Mesothelial cell of epicardium (in vitro differentiated cells): ENCODE measurements at regions not wholly inside any gene's neighbourhood (a gene's known extent, or its start where the extent isn't known, plus 50 kb on each side); places are given as distances from the start of the nearest gene placed in this dataset.

Experiments used
- DNase-seq, 2 experiments: peaks; one replicate each; pipeline ENCODE4 v3.0.0; 2021; ENCODE audit warnings: low spot score in 2 of 2; ENCODE audit not compliant: unreplicated experiment in 2 of 2
- H3K27ac Mint-ChIP-seq: 2 replicates; pipeline ENCODE4 v1.8.0; 2021; ENCODE audit warnings: mixed read lengths
- H3K27me3 Mint-ChIP-seq: 2 replicates; pipeline ENCODE4 v1.8.0; 2021; ENCODE audit warnings: low read depth, mixed read lengths
- H3K36me3 Mint-ChIP-seq: 2 replicates; pipeline ENCODE4 v1.8.0; 2021; ENCODE audit warnings: mixed read lengths
- H3K4me1 Mint-ChIP-seq: 2 replicates; pipeline ENCODE4 v1.8.0; 2021; ENCODE audit warnings: mixed read lengths
- H3K4me3 Mint-ChIP-seq: 2 replicates; pipeline ENCODE4 v1.8.0; 2021; ENCODE audit warnings: mild to moderate bottlenecking, moderate library complexity, mixed read lengths
- H3K9me3 Mint-ChIP-seq: 2 replicates; pipeline ENCODE4 v1.8.0; 2021; ENCODE audit warnings: mixed read lengths
- CTCF ChIP-seq: fragments of 200-600 bp; sonication (generic); IDR thresholded peaks from one replicate; pipeline ENCODE4 v1.5.0; 2021; ENCODE audit warnings: antibody characterized with exemption; ENCODE audit not compliant: unreplicated experiment

GRCh38 chr20:43271980-43272379, 82.3 kb upstream of the PTPRT start:
- no peak overlapping the region for H3K4me3 Mint-ChIP-seq
- no peak overlapping the region for H3K27ac Mint-ChIP-seq
- DNase-seq, result no peak
- no peak for TF ChIP-seq CTCF
- no peaks in the 10 kb centered on the region for H3K4me1 Mint-ChIP-seq
- H3K9me3 Mint-ChIP-seq, result peaks cover 15% of the 10 kb centered on the region
- H3K36me3 Mint-ChIP-seq, result no peaks in the 10 kb centered on the region
- H3K27me3 Mint-ChIP-seq, result peaks cover 8% of the 10 kb centered on the region

GRCh38 chr20:43265449-43265848, 75.7 kb upstream of the PTPRT start:
- H3K4me1 Mint-ChIP-seq, result no peaks in the 10 kb centered on the region

GRCh38 chr20:43263226-43263625, 73.5 kb upstream of the PTPRT start:
- no peak overlapping the region for H3K27ac Mint-ChIP-seq
- no peak for TF ChIP-seq CTCF
- peaks cover 14% of the 10 kb centered on the region for H3K9me3 Mint-ChIP-seq
- H3K36me3 Mint-ChIP-seq, result no peaks in the 10 kb centered on the region
- H3K4me3 Mint-ChIP-seq, result no peak overlapping the region
- no peaks in the 10 kb centered on the region for H3K4me1 Mint-ChIP-seq
- DNase-seq, result no peak
- peaks cover 7% of the 10 kb centered on the region for H3K27me3 Mint-ChIP-seq

More at GRCh38 chr20:43265449-43265848, 75.7 kb upstream of the PTPRT start:
- DNase-seq, result no peak
- Mint-ChIP-seq H3K9me3 (no peaks in the 10 kb centered on the region), H3K4me3 (no peak overlapping the region), H3K27ac (no peak overlapping the region), H3K36me3 (no peaks in the 10 kb centered on the region), H3K27me3 (peaks cover 7% of the 10 kb centered on the region)
- no peak for TF ChIP-seq CTCF

GRCh38 chr20:43262341-43262740, 72.6 kb upstream of the PTPRT start:
- TF ChIP-seq CTCF, result no peak
- no peak overlapping the region for H3K27ac Mint-ChIP-seq
- H3K4me1 Mint-ChIP-seq, result no peaks in the 10 kb centered on the region
- H3K9me3 Mint-ChIP-seq, result peaks cover 15% of the 10 kb centered on the region
- no peaks in the 10 kb centered on the region for H3K36me3 Mint-ChIP-seq
- H3K4me3 Mint-ChIP-seq, result no peak overlapping the region
- H3K27me3 Mint-ChIP-seq, result peaks cover 7% of the 10 kb centered on the region
- DNase-seq, result no peak

GRCh38 chr20:43255877-43256276, 66.2 kb upstream of the PTPRT start:
- peaks cover 13% of the 10 kb centered on the region for H3K27me3 Mint-ChIP-seq

More at GRCh38 chr20:43255877-43256276, 66.2 kb upstream of the PTPRT start:
- no peak overlapping the region for H3K4me3 Mint-ChIP-seq
- peaks cover 18% of the 10 kb centered on the region for H3K9me3 Mint-ChIP-seq
- no peaks in the 10 kb centered on the region for H3K4me1 Mint-ChIP-seq
- no peak for TF ChIP-seq CTCF
- no peaks in the 10 kb centered on the region for H3K36me3 Mint-ChIP-seq
- no peak overlapping the region for H3K27ac Mint-ChIP-seq
- no peak for DNase-seq
